GM19438 (cell line): ENCODE measurements at regions not wholly inside any gene's neighbourhood (a gene's known extent, or its start where the extent isn't known, plus 50 kb on each side); places are given as distances from the start of the nearest gene placed in this dataset.

ENCODE experiments used
- ATAC-seq: cut with Tn5 transposase; IDR thresholded peaks from one replicate; pipeline ENCODE4 v1.9.1; 2021; ENCODE audit warnings: low read depth; ENCODE audit not compliant: unreplicated experiment

GRCh38 chr4:96093563-96093962, 253.7 kb downstream of the PDHA2 start:
- ATAC-seq, result no peak

DNA sequence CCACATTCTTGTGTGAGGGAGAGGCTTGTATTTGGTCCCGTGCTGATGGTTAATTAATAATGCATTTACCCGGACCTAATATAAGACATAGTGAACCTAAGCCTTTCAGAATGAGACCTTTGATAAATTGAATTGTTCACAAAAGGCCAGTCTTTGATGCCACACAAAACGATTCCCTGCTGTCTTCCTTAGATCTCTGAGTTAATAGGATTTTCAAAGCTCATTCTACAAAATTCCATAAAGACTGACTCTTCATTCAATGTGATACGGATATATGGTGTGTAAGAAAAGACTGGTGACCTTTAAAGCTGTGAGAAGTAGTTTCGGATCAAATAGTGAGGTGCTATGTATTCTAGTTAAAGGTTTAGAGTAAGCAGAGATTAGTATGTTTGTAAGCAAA, 254.3 kb downstream of the PDHA2 start:
- no peak for ATAC-seq

GRCh38 chr4:96097040-96097607, 257.2 kb downstream of the PDHA2 start:
- ATAC-seq, result no peak

GRCh38 chr4:96097693-96098092, 257.8 kb downstream of the PDHA2 start:
- ATAC-seq, result no peak

- no peak for ATAC-seq
These were observed 259.1 kb downstream of the PDHA2 start for GRCh38 chr4:96099031-96099430.

- ATAC-seq, result no peak
These were observed 262.7 kb downstream of the PDHA2 start for GRCh38 chr4:96102541-96103026.

- ATAC-seq, result no peak
These were observed 263.2 kb downstream of the PDHA2 start for GRCh38 chr4:96103086-96103485.

- ATAC-seq, result no peak
These were observed 268.3 kb downstream of the PDHA2 start for GRCh38 chr4:96108146-96108545.

DNA sequence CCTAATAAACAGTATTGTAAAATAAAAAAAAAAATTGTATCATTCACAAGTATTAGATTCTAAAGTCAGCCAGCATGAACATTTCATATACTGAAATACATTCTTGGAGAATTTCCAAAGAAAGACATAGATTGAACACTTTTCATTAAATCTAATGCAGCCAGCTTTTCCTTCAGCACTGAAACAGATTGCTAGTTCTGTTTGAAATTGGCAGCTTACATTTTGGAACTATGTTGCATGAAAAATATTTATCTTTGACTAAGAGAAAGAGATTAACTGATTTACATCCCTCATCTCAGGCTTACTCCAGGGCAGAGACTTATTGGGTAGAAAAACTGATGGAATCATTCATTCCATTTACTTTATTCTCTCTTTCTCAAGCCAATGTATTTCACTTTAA, 272.7 kb downstream of the PDHA2 start:
- ATAC-seq, result no peak

DNA sequence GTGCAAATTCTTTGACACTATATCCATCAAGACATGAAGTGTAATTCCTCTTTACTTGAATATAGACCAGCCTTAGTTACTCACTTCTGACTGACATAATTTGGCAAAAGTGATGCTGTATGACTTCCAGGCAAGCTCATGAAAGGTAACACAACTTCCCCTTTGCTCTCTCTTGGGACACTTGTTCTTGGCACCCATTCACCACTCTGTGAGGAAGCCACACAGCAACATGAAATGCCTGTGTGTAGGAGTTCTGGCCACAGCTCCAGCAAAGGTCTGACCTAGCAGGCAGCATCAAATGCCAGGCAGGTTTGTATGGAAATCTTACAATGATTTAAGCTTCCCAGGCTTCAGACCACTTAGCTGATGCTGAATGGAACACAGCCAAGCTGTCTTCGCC, 280.3 kb downstream of the PDHA2 start:
- ATAC-seq, result no peak

- no peak for ATAC-seq
These were observed 286.3 kb downstream of the PDHA2 start for GRCh38 chr4:96126227-96126626.

DNA sequence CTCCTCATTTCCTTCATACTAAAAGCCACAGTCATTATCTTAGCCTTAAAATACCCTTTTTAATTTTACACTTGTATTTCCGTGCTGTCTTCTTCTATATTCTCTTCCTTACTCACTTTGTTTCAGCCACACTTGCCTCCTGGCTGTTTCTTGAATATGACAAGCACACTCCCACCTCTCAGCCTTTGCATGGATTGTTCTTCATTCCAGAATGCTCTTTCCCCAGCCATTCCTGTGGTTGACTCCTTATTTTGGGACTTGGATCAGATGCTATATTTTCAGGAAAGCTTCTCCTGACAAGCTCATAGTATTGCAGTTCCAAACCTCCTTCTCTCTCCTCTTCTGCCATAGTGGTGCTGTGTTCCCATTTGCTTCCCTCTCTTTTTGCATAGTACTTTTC, 291.3 kb downstream of the PDHA2 start:
- ATAC-seq, result no peak

DNA sequence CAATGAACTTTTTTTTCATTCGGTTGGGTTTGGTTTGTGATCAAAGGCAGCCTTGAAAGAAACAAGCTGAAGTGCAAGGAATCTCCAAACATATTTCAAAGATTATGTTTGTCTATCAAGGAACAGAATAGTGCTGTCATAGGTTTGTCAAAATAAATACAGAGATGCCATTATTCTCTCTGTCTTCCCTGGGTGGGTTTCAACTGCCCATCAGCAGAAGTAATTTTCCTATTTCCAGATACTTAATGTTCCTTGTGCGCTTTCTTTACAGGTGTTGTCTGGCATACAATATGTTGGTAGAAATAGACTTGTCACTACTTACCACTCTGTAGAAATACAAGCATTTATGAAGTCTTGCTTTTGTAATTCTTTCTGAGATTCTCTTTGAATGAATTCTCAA, 294.9 kb downstream of the PDHA2 start:
- no peak for ATAC-seq

GRCh38 chr4:96136056-96136455, 296.2 kb downstream of the PDHA2 start:
- no peak for ATAC-seq

DNA sequence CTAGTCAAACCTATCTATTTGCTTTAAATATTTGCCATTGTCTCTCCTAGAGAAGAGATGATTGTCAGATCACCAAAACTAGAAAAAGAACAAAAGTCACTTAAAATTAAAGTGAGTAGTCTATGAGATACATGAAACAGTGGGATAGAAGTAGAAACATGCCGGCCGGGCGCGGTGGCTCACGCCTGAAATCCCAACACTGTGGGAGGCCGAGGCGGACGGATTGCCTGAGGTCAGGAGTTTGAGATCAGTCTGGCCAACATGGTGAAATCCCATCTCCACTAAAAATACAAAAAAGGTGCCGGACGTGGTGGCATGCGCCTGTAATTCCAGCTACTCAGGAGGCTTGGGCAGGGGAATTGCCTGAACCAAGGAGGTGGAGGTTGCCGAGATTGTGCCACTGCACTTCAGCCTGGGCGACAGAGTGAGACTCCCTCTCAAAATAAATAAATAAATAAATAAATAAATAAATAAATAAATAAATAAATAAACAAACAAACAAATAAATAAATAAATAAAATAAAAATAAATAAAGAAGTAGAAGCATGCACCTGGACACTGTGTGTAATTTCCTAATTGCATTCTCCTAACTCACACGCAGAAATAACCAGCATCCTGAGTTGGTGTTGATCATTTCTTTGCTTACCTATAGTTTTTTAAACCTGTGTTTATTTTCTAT, 299.5 kb downstream of the PDHA2 start:
- no peak for ATAC-seq

DNA sequence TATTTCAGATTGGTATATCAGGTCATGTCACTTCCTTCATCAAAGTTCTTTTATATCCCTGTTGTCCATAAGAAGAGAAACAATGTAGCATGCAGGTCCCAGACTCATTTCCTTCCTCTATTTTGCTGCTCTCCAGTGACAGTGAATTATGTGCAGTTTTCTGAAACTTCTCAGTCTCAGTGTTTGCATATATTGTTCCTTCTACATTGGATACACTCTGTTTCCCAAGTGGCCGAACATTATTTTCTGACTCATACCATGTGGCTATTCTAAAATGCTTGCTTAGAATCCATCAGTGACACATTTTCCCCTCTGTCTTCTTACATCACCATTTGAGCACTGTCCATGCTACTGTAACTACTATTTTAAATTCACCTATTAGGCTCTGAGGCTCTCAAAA, 305.7 kb downstream of the PDHA2 start:
- ATAC-seq, result no peak

DNA sequence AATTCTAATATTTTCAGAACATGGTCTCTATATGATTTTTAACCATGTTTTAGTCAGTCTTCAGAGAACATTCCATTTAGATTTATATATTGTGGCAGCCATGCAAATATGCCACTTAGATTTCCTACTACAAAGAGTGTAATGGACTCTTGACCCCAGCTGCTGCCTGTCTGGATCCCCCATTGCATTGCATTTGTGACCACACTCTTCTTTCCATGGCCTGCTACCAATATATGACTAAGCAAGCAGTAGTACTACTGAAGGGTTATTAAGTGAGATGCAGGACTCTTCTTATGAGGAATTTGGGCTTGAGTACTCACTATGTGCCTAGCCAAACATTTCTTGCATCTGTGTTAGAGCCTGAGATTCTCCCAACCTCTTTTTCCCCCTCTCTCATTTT, 306.8 kb downstream of the PDHA2 start:
- no peak for ATAC-seq

GRCh38 chr4:96149894-96150293, 310.0 kb downstream of the PDHA2 start:
- ATAC-seq, result no peak

- ATAC-seq, result no peak
These were observed 310.6 kb downstream of the PDHA2 start for GRCh38 chr4:96150466-96150865.

DNA sequence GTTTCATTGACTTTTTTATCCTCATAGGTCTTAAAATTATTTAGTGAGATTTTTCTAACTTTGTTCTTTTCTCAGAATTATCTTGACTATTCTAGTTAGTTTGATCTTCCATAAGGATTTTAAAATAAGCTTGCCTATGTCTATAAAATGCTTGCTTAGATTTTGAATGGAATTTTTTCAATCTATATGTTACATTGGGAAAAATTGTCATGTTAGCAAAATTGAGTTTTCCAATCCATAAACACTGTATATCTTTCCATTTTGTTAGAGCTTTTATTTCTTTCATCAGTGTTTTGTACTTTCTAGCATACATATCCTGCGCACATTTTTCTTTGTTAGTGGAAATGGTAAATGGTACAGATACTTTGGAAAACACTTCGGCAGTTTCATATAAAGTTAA, 312.9 kb downstream of the PDHA2 start:
- ATAC-seq, result no peak

GRCh38 chr4:96154676-96155075, 314.8 kb downstream of the PDHA2 start:
- ATAC-seq, result no peak

- ATAC-seq, result no peak
These were observed 322.7 kb downstream of the PDHA2 start for GRCh38 chr4:96162636-96163035.
